GM21515 (cell line): ENCODE measurements at regions not wholly inside any gene's neighbourhood (a gene's known extent, or its start where the extent isn't known, plus 50 kb on each side); places are given as distances from the start of the nearest gene placed in this dataset.

Experiments used
- ATAC-seq: cut with Tn5 transposase; IDR thresholded peaks from one replicate; pipeline ENCODE4 v1.9.1; 2021; ENCODE audit not compliant: unreplicated experiment

DNA sequence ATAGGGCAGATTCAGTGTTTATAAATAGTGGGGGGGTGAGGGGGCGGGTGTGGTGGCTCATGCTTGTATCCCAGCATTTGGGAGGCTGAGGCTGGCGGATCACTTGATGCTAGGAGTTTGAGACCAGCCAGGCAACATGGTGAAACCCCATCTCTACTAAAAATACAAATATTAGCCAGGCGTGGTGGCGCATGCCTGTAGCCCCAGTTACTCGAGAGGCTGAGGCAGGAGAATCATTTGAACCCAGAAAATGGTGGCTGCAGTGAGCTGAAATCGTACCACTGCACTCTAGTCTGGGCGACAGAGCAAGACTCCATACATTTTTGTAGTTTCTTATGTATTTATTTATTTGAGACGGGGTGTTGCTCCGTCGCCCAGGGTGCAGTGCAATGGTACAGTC is 109.0 kb upstream of the ZNF217 start:
- ATAC-seq, result no peak

DNA sequence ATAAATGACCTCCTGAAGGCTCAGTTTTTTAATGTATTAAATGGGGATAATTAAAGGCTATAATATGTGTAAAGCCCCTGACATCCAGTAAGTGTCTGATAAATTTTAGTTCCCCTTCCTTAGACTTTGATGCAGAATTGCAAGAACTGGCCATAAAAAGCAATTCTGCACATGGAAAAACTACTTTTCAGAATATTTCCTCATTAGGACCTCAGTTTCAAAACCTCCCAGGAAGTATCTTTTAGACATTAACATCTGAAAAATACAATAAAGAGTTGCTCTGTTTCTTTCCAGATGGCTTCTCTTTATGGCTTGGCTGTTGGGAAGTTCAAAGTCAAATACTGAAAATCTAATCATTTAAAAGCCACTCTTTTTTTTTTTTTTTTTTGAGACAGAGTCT is 106.3 kb upstream of the ZNF217 start:
- ATAC-seq, result no peak

DNA sequence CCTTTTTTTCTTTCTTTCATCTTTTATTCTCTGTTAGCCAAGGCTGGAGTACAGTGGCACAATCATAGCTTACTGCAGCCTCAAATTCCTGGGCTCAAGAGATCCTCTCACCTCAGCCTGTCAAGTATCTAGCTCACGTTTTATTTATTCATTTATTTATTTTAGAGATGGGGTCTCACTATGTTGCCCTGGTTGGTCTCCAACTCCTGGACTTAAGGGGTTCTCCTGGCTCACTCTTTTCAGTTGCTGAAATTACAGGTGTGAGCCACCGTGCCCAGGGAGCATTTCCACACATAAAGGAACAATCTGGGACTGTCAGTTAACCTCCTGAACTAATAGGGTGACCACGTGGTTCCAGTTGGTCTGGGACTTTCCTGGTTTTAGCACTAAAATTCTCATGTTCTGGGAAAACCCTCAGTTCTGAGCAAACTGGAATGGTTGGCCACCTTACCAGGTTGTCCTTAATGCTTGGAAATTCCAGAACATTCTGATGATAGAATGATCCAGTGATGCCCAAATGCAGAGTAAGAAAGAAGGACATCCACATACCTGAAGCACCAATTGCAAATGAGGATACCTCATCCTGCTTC is 105.5 kb upstream of the ZNF217 start:
- no peak for ATAC-seq

DNA sequence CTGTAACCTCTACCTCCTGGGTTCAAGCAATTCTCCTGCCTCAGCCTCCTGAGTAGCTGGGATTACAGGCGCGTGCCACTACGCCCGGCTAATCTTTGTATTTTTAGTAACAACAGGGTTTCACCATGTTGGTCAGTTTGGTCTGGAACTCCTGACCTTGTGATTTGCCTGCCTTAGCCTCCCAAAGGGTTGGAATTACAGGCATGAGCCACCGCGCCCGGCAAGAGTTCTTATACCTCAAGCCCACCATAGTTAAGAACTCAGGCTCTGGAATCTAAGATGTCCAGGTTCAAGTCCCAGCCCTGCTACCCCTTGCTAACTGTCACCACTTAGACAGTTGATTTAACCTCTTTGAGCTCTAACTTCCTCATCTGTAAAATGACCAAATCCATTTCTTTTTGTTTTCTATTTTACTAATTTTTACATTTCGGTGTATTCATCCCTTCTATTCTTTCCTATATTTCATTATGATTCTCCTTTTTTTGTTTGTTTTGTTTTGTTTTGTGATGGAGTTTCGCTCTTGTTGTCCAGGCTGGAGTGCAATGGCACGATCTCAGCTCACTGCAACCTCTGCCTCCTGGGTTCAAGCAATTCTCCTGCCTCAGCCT is 104.8 kb upstream of the ZNF217 start:
- ATAC-seq, result no peak

DNA sequence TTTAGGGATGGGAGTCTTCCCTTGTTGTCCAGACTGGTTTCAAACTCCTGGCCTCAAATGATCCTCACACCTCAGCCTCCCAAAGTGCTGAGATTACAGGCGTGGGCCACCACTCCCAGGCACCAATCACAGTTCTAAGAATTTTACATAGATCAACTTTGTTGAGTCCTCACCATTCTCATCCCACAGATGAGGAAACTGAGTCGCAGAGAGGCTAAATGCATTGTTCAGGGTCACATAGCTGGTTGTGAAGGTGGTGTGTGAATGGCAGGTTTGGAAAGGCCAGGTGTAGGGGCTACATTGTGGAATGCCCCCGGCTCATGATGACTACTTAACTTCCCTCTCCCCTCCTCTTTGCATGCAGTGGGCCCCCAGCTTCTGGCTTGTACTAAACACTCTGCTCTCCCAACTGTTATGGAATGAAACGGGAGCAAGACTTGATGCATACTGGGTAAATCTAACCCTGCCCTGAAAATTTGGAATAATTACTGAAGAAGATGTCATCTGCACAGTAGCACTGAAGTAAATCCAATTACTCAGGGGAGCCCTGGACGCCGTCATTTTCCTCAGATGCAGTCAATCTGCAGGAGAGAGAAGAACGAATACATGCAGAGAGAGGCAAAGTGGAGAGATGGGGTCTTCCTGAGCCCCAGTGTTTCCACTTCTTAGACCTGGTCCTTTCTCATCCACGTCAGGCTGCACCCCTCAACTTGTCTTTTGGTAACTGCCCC is 102.3 kb upstream of the ZNF217 start:
- no peak for ATAC-seq

DNA sequence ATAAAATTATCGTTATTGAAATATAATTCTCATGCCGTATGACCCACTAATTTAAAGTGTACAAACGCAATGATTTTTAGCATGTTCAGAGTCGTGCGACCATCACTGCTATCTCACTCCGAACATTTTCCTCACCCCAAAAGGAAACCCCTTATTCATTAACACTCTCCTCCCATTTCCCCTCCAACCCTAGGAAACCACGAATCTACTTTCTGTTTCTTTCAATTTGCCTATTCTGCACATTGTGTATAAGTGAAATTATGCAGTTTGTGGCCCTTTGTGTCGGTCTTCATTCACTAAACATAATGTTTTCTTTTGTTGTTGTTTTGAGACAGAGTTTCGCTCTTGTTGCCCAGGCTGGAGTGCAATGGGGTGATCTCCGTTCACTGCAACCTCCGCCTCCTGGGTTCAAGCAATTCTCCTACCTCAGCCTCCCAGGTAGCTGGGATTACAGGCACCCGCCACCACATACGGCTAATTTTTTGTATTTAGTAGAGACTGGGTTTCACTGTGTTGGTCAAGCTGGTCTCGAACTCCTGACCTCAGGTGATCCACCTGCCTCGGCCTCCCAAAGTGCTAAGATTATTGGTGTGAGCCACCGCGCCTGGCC is 99.7 kb upstream of the ZNF217 start:
- ATAC-seq, result no peak

DNA sequence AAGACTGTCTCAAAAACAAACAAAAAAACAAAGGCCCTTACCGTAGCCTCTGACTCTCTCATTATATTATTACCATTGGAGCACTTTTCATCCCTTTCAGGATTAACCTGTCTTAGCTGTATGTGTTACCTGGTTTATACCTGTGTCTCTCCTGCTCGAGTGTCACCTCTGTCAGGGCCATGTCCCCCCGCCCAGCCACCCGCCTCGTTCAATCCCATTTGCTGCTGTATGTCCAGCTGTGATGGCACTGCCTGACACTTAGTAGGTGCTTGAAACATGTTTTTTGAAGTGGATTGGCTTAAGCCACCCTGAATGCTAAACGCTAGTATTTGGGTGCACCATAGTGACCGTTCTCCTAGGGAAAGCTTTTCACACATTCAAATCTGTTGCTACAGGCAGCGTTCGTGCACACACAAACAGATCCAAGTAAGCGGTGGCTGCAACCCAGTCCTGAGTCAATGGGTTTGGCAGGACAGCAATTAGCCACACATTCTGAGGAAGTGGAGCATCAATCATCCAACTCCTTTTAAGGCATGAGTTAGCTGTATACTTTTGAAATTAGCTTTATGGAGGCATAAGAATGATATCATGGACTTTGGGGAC is 98.9 kb upstream of the ZNF217 start:
- ATAC-seq, result no peak

DNA sequence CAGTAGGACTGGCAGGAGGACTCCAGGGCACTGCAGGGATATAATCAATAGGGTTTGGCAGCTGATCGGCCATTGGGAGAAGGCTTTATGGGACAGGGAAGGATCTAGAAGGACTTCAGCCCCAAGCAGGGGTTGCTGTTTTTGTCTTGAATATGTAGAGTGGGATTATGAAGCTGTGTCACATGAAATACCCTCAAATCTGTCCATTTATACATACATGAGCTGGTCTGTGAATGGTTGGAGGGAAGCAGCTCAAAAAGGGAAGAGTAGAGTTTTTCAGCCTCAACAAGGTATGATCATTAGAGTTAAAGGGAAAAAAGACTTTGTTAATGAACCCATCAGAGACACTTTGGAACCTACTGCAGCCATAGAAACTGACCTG is 98.2 kb upstream of the ZNF217 start:
- no peak for ATAC-seq

DNA sequence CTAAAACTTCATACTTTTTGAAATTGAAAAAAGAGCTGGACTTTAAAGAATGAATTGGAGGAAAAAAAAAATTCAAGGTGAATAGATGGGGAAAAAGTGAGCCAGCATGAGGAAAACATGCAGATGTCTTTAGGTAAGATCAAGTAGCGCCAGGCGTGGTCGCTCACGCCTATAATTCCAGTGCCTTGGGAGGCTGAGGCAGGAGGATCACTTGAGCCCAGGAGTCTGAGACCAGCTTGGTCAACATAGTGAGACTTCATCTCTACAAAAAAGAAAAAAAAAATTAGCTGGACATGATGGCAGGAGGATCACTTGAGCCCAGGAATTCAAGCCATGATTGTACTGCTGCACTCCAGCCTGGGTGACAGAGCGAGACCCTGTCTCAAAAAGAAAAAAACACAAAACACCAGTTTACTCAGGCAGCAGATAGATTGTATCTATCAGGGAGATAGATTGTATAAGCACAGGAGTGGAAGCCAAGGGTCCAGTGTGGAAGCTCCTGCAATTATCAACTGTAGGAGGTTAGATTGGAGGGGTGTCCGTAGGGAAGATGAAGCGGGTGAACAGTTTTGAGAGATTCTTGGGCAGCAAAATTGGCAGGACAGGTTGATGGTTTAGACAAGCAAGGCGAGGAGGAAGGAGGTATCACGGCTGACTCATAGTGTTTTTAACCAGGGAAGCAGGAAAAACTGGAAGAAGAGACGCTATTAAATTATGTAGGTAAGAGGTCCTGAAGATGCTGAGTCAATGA is 97.6 kb upstream of the ZNF217 start:
- ATAC-seq, result no peak

DNA sequence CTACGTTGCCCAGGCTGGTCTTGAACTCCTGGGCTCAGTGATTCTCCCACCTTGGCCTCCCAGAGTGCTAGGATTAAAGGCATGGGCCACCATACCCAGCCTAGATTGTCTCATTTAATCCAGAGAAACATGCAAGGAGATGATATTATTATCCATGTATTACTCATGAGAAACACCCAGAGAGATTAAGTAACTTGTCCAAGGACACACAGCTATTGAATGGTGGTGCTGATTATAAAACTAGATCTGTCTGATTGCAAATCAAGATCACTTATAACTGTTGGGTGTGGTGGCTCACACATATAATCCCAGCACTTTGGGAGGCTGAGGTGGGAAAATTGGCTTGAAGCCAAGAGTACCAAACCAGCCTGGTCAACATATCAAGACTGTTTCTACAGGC is 94.4 kb upstream of the ZNF217 start:
- no peak for ATAC-seq

DNA sequence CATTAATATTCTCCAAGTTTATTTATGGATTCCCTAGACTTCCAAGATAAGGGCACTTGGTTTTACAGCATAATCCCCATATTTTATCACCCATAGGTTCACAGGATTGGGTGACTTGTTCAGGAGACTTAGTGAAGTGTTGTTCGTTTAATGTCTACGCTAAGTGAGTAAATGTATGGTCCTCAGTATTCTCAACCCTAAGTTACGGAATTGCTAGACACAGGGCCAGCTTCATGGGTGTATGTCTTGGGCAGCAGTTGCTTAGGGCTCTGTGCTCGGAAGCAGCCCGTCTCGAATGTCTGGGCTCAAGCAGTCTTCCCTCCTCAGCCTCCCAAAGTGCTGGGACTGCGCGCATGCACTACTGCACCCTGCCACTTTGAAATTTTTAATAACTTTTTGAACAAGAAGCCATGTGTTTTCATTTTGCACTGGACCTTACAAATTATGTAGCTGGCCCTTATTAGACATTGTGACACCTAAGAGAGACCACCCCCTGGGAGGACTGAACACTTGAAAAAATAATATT is 91.5 kb upstream of the ZNF217 start:
- ATAC-seq, result no peak

DNA sequence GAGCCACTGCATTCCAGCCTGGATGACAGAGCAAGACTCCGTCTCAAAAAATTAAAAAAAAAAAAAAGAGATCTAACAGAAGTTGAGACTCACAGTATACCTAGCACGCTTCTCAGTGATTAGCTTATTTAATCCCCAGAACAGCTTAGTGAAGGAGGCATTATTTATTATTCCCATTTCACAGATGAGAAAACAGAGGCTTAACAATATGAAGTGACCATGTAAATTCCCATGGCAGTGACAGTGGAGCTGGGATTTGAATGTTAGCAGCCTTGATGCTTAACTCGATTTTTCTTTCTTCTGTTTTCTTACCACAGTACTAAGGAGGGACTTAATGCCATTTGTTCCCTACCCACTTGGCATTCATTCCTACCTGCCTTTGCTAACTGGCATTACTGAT is 89.9 kb upstream of the ZNF217 start:
- ATAC-seq, result no peak

DNA sequence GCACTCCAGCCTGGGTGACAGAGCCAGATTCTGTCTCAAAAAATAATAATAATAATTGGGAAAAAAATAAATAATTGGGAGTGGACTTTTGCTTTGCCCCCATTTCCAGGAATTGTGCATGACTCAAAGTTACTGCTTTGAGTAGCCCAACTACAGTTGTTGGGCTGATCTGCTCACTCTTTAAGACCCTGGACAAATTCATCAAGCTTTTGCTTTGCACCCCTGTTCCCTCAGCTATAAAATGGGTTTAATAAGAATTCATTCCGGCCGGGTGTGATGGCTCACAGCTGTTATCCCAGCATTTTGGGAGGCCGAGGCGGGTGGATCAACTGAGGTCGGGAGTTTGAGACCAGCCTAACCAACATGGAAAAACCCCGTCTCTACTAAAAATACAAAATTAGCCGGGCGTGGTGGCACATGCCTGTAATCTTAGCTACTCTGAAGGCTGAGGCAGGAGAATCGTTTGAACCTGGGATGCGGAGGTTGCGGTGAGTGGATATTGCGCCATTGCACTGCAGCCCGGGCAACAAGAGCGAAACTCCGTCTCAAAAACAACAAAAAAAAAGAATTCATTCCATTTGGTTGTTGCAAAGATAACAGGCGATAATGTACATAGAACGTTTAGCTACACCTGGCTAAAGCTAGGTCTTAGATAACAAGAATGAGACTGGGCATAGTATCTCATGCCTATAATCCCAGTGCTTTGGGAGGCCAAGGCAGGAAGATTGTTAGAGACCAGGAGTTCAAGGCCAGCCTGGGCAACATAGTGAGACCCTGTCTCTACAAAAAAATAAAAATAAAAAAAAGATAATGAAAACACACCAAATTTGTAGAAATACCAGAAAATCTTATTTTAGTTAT is 87.9 kb upstream of the ZNF217 start:
- no peak for ATAC-seq

DNA sequence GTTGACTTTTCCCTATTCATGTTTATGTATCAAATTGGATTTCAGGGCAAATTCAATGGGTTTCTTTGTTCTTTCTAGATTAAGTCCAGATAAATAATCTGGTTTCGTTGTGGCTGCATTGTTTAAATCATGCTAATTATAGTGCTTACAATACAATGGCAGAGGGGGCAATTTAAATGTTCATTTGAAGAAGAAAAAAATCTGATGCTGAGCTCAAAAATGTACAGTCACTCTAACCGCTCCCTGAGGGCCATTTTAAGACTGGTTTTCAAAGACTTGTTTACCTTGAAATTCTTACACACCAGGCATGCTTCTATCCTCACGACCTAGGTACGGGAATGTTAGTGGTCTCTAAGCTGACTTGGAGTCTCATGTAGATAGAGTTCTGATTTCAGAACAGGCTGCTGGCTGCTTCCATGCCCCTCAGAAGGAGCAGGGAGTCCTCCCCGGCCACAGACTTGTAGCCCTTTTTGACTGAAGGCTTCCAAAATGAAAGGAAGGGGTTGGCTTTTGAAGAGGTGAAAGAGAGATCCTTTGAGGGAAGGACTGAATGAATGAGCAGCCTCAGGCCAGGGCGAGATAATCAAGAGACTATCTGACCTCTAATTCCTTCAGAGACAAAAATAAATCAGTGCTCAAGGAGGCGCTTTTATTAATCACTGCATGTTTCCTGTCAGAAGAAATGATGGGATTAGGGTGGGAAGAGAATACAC is 86.1 kb upstream of the ZNF217 start:
- no peak for ATAC-seq

DNA sequence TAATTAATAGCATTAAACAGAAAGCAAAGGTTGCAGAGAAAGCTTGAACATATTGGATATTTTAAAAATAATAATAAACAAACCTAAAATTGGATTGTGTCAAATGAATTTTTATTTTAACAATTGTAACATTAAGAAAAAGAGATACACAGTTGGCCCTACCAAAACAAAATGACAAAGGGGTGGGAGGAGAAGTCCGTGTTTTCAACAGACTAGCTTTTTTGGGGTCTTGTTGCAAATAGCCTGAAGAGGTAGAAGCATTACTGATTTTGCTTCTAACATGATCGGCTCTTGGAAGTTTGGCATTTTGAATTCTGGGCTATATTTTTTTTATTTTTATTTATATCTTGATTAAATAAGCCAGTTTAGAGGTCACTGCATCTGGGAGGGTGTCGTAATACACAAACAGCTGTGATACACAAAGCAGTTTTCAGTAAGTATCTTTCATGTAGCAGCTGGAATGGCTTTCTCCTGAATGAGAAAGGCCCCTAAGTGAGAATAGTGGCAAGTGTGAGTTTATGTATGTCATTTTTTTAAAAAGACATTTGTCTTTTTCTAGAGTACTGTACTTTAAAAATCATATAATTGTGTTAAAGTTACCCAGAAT is 85.5 kb upstream of the ZNF217 start:
- no peak for ATAC-seq

DNA sequence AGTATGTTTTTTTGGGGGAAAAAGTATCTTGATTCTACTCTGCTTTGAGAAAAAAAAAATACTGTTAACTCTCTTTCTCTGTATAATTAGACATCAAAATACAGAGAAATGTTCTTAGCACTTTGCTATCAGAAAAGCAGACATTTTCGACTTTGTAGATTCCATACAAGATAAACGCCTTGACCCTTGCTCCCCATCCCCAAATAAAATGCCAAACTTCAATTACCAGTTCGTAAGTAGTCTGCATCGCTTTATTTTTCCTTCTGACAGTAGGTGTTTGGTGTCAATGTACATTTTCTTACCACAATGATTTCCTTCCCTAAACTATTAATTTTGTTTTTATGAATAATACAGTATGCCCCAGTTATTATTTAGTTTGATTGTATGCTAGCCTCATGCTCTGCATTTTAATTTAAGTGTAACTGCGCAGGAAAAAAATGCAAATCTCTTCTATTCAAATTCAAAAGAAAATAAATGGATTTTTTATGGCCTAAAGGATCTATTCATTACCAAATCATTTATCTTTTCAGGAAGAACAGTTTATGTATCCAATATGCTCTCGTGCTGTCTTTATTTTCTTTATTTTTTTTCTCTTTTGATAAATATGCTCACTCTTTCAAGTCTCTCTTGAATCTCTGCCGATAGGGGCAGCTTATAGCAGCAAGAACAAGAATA is 84.8 kb upstream of the ZNF217 start:
- ATAC-seq, result no peak

DNA sequence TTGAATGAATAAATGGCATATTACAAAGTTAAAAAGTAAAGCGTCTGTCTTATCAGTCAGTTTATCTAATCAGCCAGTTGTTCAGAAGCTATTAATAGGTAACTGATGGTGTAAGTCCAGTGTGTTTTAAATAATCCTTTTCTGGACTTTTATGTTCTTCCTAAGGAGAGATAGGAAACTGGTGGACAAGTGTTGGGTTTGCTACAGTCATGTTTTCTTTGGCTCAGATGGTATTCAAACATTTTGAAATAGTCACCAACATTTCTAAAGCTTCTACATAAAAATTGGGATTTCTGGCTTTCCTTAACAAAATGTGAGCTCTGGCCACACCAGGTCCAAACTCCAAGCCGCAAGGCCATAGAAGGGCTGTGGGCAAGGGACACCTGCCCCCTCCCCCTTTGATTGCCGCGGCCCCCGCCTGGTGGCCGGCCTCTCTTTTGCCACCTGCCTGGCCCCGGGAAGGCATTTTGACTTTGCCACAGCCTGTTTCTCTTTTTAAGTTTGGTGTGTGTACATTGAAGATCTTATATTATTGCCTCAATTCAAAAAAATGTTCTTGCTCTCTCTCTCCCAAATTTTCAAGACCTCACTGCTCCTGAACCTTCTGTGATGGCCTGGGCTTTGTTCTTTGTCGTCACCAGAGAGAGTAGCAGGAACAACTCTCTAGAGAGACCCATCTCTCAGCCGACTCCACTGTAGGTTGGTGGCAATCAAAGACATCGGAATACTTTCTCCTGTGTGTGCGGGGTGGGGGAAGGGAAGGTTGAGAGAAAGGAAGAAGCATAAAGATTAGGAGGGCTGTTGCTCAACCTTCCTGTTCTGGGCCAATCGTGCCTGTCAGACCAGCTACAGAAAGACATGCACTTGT is 84.0 kb upstream of the ZNF217 start:
- ATAC-seq, result no peak
